HepG2 (cell line): ENCODE measurements at regions not wholly inside any gene's neighbourhood (a gene's known extent, or its start where the extent isn't known, plus 50 kb on each side); places are given as distances from the start of the nearest gene placed in this dataset.
"Not testable (repeated sequence)": the region's sequence is repeated elsewhere in the genome, so short reads cannot be mapped to it uniquely, and the experiment has no call there.

ENCODE experiments used
- ATAC-seq: fragments of 200-7000 bp; cut with Tn5 transposase; 3 replicates; pipeline ENCODE4 v1.9.1; 2020; ENCODE audit warnings: mild to moderate bottlenecking, moderate library complexity
- BruUV-seq: library from RNA; stranded (reverse); fragments of 400-500 nt; replicated peaks from 2 replicates; lab custom pipeline; 2021; lab: Mats Ljungman, UMichigan
- CTCF ChIA-PET: fragments of 300-600 bp; formaldehyde crosslinking; extraction: SDS; loops from one replicate; lab custom pipeline; 2021; ENCODE audit warnings: low total read pairs, inconsistent platforms, low intra/inter-chr PET ratio; lab: Yijun Ruan, JAX
- POLR2A ChIA-PET: fragments of 350-600 bp; sonication (Branson Sonifier 250); formaldehyde crosslinking; loops from one replicate; lab custom pipeline; 2020; ENCODE audit warnings: antibody characterized with exemption, inconsistent platforms; lab: Yijun Ruan, JAX
- DNase-seq: peaks from one replicate; pipeline ENCODE4 v3.0.0-alpha.2; 2015; ENCODE audit warnings: low spot score
- FAIRE-seq: peaks from 3 replicates; lab custom pipeline; 2011; peaks lifted over from hg19 to GRCh38; lab: Jason Lieb, UNC
- H2AFZ ChIP-seq: one replicate; pipeline ENCODE4 v1.6.1; 2011; ENCODE audit warnings: low read length, inconsistent platforms
- H3K27ac ChIP-seq: fragments of 300-600 bp; 3 replicates; pipeline ENCODE4 v1.8.0; 2011; ENCODE audit warnings: mixed run types, mild to moderate bottlenecking, mixed read lengths, low read length, inconsistent platforms; ENCODE audit not compliant: insufficient read depth; ENCODE audit errors: extremely low read length
- H3K27me3 ChIP-seq, 2 experiments: fragments of 200-600 bp in 1 of 2; 2 replicates in 1 of 2; 3 replicates in 1 of 2; pipeline versions ENCODE4 v1.6.0 to v1.8.0; 2011; ENCODE audit warnings: low read length in 2 of 2, mild to moderate bottlenecking in 2 of 2, moderate library complexity in 2 of 2, inconsistent platforms in 1 of 2; ENCODE audit not compliant: insufficient read depth in 2 of 2, control insufficient read depth in 1 of 2
- H3K36me3 ChIP-seq, 2 experiments: fragments of 200-600 bp in 1 of 2; replicated peaks in 1 of 2; 2 replicates in 1 of 2; 3 replicates in 1 of 2; pipeline versions ENCODE4 v1.5.1 to v1.8.0; 2011; ENCODE audit warnings: low read length in 2 of 2, inconsistent platforms in 1 of 2; ENCODE audit not compliant: insufficient read depth in 2 of 2, control insufficient read depth in 1 of 2
- H3K4me1 ChIP-seq: 2 replicates; pipeline ENCODE4 v1.5.1; 2012; ENCODE audit warnings: low read length, inconsistent platforms; ENCODE audit not compliant: insufficient read depth
- H3K4me2 ChIP-seq: 2 replicates; pipeline ENCODE4 v1.6.0; 2011; ENCODE audit warnings: low read depth, low read length, inconsistent platforms
- H3K4me3 ChIP-seq, 3 experiments: fragments of 200-600 bp in 1 of 3; sonication (generic), shearing (Covaris generic) in 1 of 3; replicated peaks in 1 of 3; 2 replicates each; pipeline ENCODE4 v1.5.1; 2011 to 2016; ENCODE audit warnings: low read length in 3 of 3, inconsistent platforms in 2 of 3, low read depth in 2 of 3, mild to moderate bottlenecking in 2 of 3, control low read depth in 1 of 3, mixed read lengths in 1 of 3; ENCODE audit not compliant: insufficient read depth in 1 of 3
- H3K79me2 ChIP-seq: one replicate; pipeline ENCODE4 v1.6.1; 2011; ENCODE audit warnings: low read length, inconsistent platforms; ENCODE audit not compliant: insufficient read depth
- H3K9ac ChIP-seq: 2 replicates; pipeline ENCODE4 v1.6.0; 2011; ENCODE audit warnings: mild to moderate bottlenecking, low read depth, low read length, inconsistent platforms; ENCODE audit not compliant: insufficient read depth
- H3K9me3 ChIP-seq: 2 replicates; pipeline ENCODE4 v1.5.1; 2012; ENCODE audit warnings: mild to moderate bottlenecking, low read length
- H4K20me1 ChIP-seq: 2 replicates; pipeline ENCODE4 v1.6.0; 2011; ENCODE audit warnings: inconsistent platforms, mild to moderate bottlenecking, low read length, moderate library complexity; ENCODE audit not compliant: insufficient read depth
- ARHGAP35 ChIP-seq: sonication (generic); formaldehyde crosslinking; IDR thresholded peaks from 2 replicates; pipeline ENCODE4 v1.9.0; 2022; ENCODE audit warnings: mild to moderate bottlenecking, inconsistent platforms, moderate library complexity, missing genetic modification reagents, borderline replicate concordance
- E2F1 ChIP-seq: sonication (generic); formaldehyde crosslinking; IDR thresholded peaks from 2 replicates; pipeline ENCODE4 v1.5.0; 2020; ENCODE audit warnings: missing genetic modification reagents
- FOXA1 ChIP-seq, 2 experiments: fragments of 450-650 bp in 1 of 2; sonication (generic) in 1 of 2; formaldehyde crosslinking in 1 of 2; IDR thresholded peaks; 2 replicates each; pipeline versions ENCODE4 v1.4.0 to v1.6.1; 2016 to 2020; ENCODE audit warnings: missing genetic modification reagents in 1 of 2
- GPBP1L1 ChIP-seq: sonication (generic); formaldehyde crosslinking; IDR thresholded peaks from 2 replicates; pipeline ENCODE4 v1.5.0; 2020; ENCODE audit warnings: mild to moderate bottlenecking, missing genetic modification reagents
- RFX5 ChIP-seq: IDR thresholded peaks from 2 replicates; pipeline ENCODE4 v1.6.1; 2011; ENCODE audit warnings: low read depth, low read length, improper control_type of control experiment
- WGBS: methylation state at CpG from one replicate; pipeline ENCODE4 v1.1.6; 2017; ENCODE audit warnings: low lambda C conversion rate; 5-methylcytosine and 5-hydroxymethylcytosine counted together
- in situ Hi-C: cut with HindIII; loops from 2 replicates; pipeline ENCODE4 v1.10.0; 2017; ENCODE audit warnings: low pct_unique_long_range_greater_than_20kb; ENCODE audit not compliant: extremely low pct_ligation_motif_present
- intact Hi-C: fragments of 100-400 bp; cut with micrococcal nuclease; formaldehyde crosslinking; loops from one replicate; pipeline ENCODE4 v1.10.0; 2022; ENCODE audit not compliant: unreplicated experiment

- H4K20me1 ChIP-seq: no peaks in the 10 kb centered on the region
- intact Hi-C loops (no loop called here), in situ Hi-C loops (no loop called here)
- 86% methylated on average over 14 of the region's 37 CpGs for WGBS
- TF ChIP-seq RFX5 (no peak), GPBP1L1 (CRISPR knock-in tag) (no peak), E2F1 (CRISPR knock-in tag) (no peak), FOXA1 (IDR thresholded peaks at IDR 0.05) (no peak), FOXA1 (CRISPR knock-in tag; IDR thresholded peaks at IDR 0.05) (no peak), ARHGAP35 (CRISPR knock-in tag) (no peak)
- DNase-seq (no peak), FAIRE-seq (no peak), ATAC-seq (no peak)
- H3K9ac ChIP-seq: no peak overlapping the region
- H3K27me3 ChIP-seq: no peaks in the 10 kb centered on the region; a peak in 1 of 5 replicates
- CTCF ChIA-PET: no interaction called here
- no peaks in the 10 kb centered on the region for H3K79me2 ChIP-seq
- no peak overlapping the region for H3K27ac ChIP-seq
- no peaks in the 10 kb centered on the region for H3K4me1 ChIP-seq
- H3K4me3 ChIP-seq: no peak overlapping the region
- H3K9me3 ChIP-seq: no peaks in the 10 kb centered on the region
- POLR2A ChIA-PET: no interaction called here
- no peak overlapping the region for H3K4me2 ChIP-seq
- no peaks in the 10 kb centered on the region for H3K36me3 ChIP-seq
- no peak overlapping the region for H2AFZ ChIP-seq
- BruUV-seq: no TSS peak
Measured at GRCh38 chr9:61667559-61668121, 477.8 kb downstream of the SPATA31A7 start.

GRCh38 chr9:61668201-61668600, 478.4 kb downstream of the SPATA31A7 start:
- H3K4me3 ChIP-seq, H2AFZ ChIP-seq, H3K27ac ChIP-seq, FAIRE-seq, POLR2A ChIA-PET, in situ Hi-C loops, H3K36me3 ChIP-seq, intact Hi-C loops, H3K9ac ChIP-seq, DNase-seq, H3K79me2 ChIP-seq, BruUV-seq, H3K9me3 ChIP-seq, H3K4me2 ChIP-seq, ATAC-seq, H3K27me3 ChIP-seq, CTCF ChIA-PET, H4K20me1 ChIP-seq, H3K4me1 ChIP-seq: not testable (repeated sequence)
- WGBS: 52% methylated on average over 18 of the region's 18 CpGs
